GM12891 (cell line): ENCODE measurements at regions not wholly inside any gene's neighbourhood (a gene's known extent, or its start where the extent isn't known, plus 50 kb on each side); places are given as distances from the start of the nearest gene placed in this dataset.
"Not testable (repeated sequence)": the region's sequence is repeated elsewhere in the genome, so short reads cannot be mapped to it uniquely, and the experiment has no call there.

Experiments used
- POLR2A ChIP-seq: IDR thresholded peaks from 2 replicates; pipeline ENCODE4 v1.6.1; 2011; ENCODE audit warnings: low read depth, low read length, control low read depth
- POLR2AphosphoS5 ChIP-seq: IDR thresholded peaks from 2 replicates; pipeline ENCODE4 v1.6.1; 2011; ENCODE audit warnings: low read depth, low read length, control low read depth
- POU2F2 ChIP-seq: IDR thresholded peaks from 2 replicates; pipeline ENCODE4 v1.6.1; 2011; ENCODE audit warnings: low read depth, mild to moderate bottlenecking, control low read depth, low read length, moderate library complexity
- SPI1 ChIP-seq: IDR thresholded peaks from 2 replicates; pipeline ENCODE4 v1.6.1; 2011; ENCODE audit warnings: low read depth, low read length, control low read depth

DNA sequence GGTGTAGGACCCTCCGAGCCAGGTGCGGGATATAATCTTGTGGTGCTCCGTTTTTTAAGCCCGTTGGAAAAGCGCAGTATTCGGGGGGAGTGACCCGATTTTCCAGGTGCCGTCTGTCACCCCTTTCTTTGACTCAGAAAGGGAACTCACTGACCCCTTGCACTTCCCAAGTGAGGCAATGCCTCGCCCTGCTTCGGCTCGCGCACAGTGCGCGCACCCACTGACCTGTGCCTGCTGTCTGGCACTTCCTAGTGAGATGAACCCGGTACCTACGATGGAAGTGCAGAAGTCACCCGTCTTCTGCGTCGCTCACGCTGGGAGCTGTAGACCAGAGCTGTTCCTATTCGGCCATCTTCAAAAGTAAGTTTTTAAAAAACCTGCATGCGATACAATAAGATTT, 362.1 kb downstream of the HS3ST1 start:
- TF ChIP-seq POLR2AphosphoS5, POLR2A, SPI1, POU2F2: not testable (repeated sequence)
